Fibroblast of mammary gland (primary cell): ENCODE measurements at regions not wholly inside any gene's neighbourhood (a gene's known extent, or its start where the extent isn't known, plus 50 kb on each side); places are given as distances from the start of the nearest gene placed in this dataset.

ENCODE experiments used
- DNase-seq: peaks from one replicate; pipeline ENCODE4 v3.0.0-alpha.2; 2010; ENCODE audit warnings: low read depth
- H3K4me3 ChIP-seq: 2 replicates; pipeline ENCODE4 v1.5.1; 2011; ENCODE audit warnings: low read depth, mild to moderate bottlenecking, low read length, moderate library complexity; ENCODE audit not compliant: control insufficient read depth
- CTCF ChIP-seq: conservative IDR thresholded peaks from 2 replicates; pipeline ENCODE4 v1.5.1; 2011; ENCODE audit warnings: low read depth, low read length, inconsistent platforms; ENCODE audit not compliant: control insufficient read depth, insufficient read depth

DNA sequence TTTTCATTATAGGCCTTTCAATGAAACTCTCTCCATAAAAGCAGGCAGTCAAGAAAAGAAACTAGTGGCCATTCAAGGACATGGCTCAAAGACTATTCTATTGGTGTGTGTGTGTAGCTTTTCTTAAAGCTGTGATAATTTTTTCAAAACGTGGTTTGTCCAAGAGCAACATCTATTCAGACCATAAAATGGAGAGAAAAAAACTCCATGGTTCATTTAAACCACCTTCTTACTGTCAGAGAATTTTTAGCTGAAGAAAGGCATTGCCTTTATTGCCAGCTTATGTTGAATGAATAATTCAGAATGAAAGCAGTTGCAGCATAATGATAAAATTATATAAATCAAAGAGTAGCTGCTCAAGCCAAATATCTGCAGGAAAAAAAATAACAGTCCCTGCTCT lies 325.5 kb downstream of the PCDH18 start:
- no peak overlapping the region for H3K4me3 ChIP-seq
- TF ChIP-seq CTCF, result no peak
- no peak for DNase-seq

- peak; percentile 91 for DNase-seq
- H3K4me3 ChIP-seq, result no peak overlapping the region
- no peak for TF ChIP-seq CTCF
These were observed 328.7 kb downstream of the PCDH18 start for GRCh38 chr4:137203601-137204000.

DNA sequence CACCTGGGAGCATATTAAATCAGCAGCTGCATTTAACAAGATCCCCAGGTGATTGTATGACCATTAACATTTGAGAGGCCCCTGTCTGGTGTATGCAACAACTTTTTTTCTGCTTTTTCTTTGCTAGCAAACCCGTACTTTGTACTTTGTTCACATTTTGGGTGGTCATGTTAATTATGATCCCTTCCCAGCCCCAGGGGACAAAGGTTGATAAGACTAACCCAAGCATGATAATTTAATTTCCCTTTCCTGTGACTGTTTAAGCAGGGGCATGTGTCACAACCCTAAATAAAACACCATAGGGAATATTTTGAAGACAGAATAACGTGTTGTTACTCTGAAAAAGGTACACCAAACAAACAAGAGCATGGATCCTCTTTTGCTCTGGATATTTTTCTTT lies 332.0 kb downstream of the PCDH18 start:
- no peak overlapping the region for H3K4me3 ChIP-seq
- TF ChIP-seq CTCF, result no peak
- DNase-seq, result no peak

GRCh38 chr4:137198791-137199190 lies 333.5 kb downstream of the PCDH18 start:
- no peak for DNase-seq

DNA sequence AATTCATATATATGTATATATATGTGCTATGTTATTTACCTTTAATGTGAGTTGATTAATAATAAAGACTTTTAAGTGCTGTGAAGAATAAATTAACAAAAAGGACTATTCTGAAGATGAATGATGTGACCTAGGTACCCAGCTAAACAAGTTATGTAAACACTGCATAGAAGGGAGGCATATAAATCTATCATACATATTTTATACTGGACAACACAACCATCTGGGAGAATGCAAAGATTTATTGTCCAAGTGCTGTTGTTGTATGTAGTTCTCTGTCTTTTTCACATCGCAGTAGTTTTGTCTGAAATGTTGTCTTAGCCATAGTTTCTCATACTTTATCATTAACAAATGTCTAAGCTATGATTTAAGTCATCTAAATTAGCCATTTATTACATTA lies 337.6 kb downstream of the PCDH18 start:
- H3K4me3 ChIP-seq, result no peak overlapping the region
- no peak for DNase-seq
- TF ChIP-seq CTCF, result no peak

More at GRCh38 chr4:137198791-137199190, 333.5 kb downstream of the PCDH18 start:
- H3K4me3 ChIP-seq, result no peak overlapping the region
- TF ChIP-seq CTCF, result no peak

DNA sequence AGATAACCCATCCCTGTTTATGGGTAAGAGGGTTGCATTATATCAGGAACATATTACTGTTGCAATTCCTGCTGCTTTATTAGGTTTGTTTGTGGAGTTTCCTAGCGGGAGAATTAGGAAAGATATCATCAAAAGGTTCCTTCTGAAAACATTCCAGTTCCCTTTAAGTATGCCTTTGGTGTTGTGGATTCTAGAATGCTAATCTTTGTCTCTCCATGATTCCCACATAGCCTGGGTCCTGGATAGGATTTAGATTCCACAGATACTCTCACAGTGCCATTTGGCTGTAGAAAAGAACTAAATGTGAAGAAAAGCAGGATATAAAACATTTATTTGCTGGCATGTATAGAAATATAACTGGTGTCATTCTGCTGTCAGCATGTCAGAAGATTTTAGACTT lies 338.7 kb downstream of the PCDH18 start:
- DNase-seq, result no peak
- H3K4me3 ChIP-seq, result no peak overlapping the region
- no peak for TF ChIP-seq CTCF

- DNase-seq, result no peak
- H3K4me3 ChIP-seq, result no peak overlapping the region
- no peak for TF ChIP-seq CTCF
These were observed 350.9 kb downstream of the PCDH18 start for GRCh38 chr4:137181293-137181899.
